ENCODE measurements at regions not wholly inside any gene's neighbourhood (a gene's known extent, or its start where the extent isn't known, plus 50 kb on each side); places are given as distances from the start of the nearest gene placed in this dataset.

GRCh38 chr4:36966756-36967460 is 277.6 kb upstream of the NWD2 start:
- DNase-seq (ENCODE audit: low read depth), result no peak

GRCh38 chr4:36979533-36979932 is 265.0 kb upstream of the NWD2 start:
- no peak for DNase-seq (ENCODE audit: low read depth)

- no peak for DNase-seq (ENCODE audit: low read depth)
These were observed 254.2 kb upstream of the NWD2 start for GRCh38 chr4:36990128-36990872.

GRCh38 chr4:36997727-36998126 is 246.8 kb upstream of the NWD2 start:
- DNase-seq (ENCODE audit: low read depth), result no peak

GRCh38 chr4:37000281-37000680 is 244.3 kb upstream of the NWD2 start:
- no peak for DNase-seq (ENCODE audit: low read depth)

- no peak for DNase-seq (ENCODE audit: low read depth)
These were observed 242.7 kb upstream of the NWD2 start for GRCh38 chr4:37001688-37002436.

GRCh38 chr4:37002625-37003024 is 241.9 kb upstream of the NWD2 start:
- DNase-seq (ENCODE audit: low read depth), result no peak

- no peak for DNase-seq (ENCODE audit: low read depth)
These were observed 236.3 kb upstream of the NWD2 start for GRCh38 chr4:37008199-37008598.

GRCh38 chr4:37014584-37014983 is 230.0 kb upstream of the NWD2 start:
- no peak for DNase-seq (ENCODE audit: low read depth)

- DNase-seq (ENCODE audit: low read depth), result no peak
These were observed 229.2 kb upstream of the NWD2 start for GRCh38 chr4:37015391-37015790.

- no peak for DNase-seq (ENCODE audit: low read depth)
These were observed 221.0 kb upstream of the NWD2 start for GRCh38 chr4:37023504-37023903.

GRCh38 chr4:37023996-37024395 is 220.5 kb upstream of the NWD2 start:
- DNase-seq (ENCODE audit: low read depth), result no peak

GRCh38 chr4:37040816-37041215 is 203.7 kb upstream of the NWD2 start:
- no peak for DNase-seq (ENCODE audit: low read depth)

- no peak for DNase-seq (ENCODE audit: low read depth)
These were observed 201.2 kb upstream of the NWD2 start for GRCh38 chr4:37043342-37043741.

- no peak for DNase-seq (ENCODE audit: low read depth)
These were observed 193.4 kb upstream of the NWD2 start for GRCh38 chr4:37051111-37051510.

GRCh38 chr4:37051866-37052265 is 192.7 kb upstream of the NWD2 start:
- DNase-seq (ENCODE audit: low read depth), result no peak

GRCh38 chr4:37054531-37055077 is 189.9 kb upstream of the NWD2 start:
- DNase-seq (ENCODE audit: low read depth), result no peak

- no peak for DNase-seq (ENCODE audit: low read depth)
These were observed 185.7 kb upstream of the NWD2 start for GRCh38 chr4:37058826-37059225.

- no peak for DNase-seq (ENCODE audit: low read depth)
These were observed 178.4 kb upstream of the NWD2 start for GRCh38 chr4:37066159-37066558.

GRCh38 chr4:37068580-37068979 is 176.0 kb upstream of the NWD2 start:
- no peak for DNase-seq (ENCODE audit: low read depth)

GRCh38 chr4:37070041-37070440 is 174.5 kb upstream of the NWD2 start:
- DNase-seq (ENCODE audit: low read depth), result no peak

- no peak for DNase-seq (ENCODE audit: low read depth)
These were observed 173.0 kb upstream of the NWD2 start for GRCh38 chr4:37071576-37071975.

All from activated gamma-delta T cell treated with anti-CD3 and anti-CD28 coated beads, Interleukin-2, amount 50 U/mL, for 16 hours (primary cell).